ENCODE measurements at regions not wholly inside any gene's neighbourhood (a gene's known extent, or its start where the extent isn't known, plus 50 kb on each side); places are given as distances from the start of the nearest gene placed in this dataset.

DNA sequence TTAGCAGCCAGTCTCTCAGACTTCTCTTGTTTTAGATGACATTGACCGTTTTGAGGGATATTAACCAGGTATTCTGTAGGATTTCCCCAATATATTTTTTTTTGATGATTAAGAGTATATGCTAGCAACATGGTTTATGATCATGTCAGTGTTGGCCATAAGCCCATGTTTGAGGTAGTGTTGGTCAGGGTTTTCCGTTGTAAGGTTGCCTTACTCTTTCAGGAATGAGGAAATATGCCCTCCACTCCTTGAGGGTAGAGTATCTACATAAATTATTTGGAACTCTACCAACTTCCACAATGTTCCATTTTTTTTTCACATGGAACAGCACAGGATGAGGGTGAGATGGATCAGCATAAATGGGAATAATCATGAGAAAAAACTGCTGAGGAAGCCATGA is 188.4 kb upstream of the PRDM9 start:
- TF ChIP-seq CTCF (IDR thresholded peaks at IDR 0.05) (no peak), POLR2A (IDR thresholded peaks at IDR 0.05) (no peak)
